ENCODE measurements at regions not wholly inside any gene's neighbourhood (a gene's known extent, or its start where the extent isn't known, plus 50 kb on each side); places are given as distances from the start of the nearest gene placed in this dataset.

GRCh38 chr12:91897025-91897515 lies 248.6 kb downstream of the BTG1 start:
- Mint-ChIP-seq H3K27ac (no peak overlapping the region), H3K27me3 (peaks cover 12% of the 10 kb centered on the region), H3K4me1 (peaks cover 2% of the 10 kb centered on the region), H3K4me3 (no peak overlapping the region), H3K9me3 (ENCODE audit: insufficient read depth) (no peaks in the 10 kb centered on the region)
- WGBS (ENCODE audit: insufficient coverage), result 98% methylated on average over 3 of the region's 5 CpGs
- no peaks in the 10 kb centered on the region for H3K36me3 ChIP-seq (replicated peaks in 1 of 2; ENCODE audit: control extremely low read depth in 1 of 2, control insufficient read depth in 1 of 2, extremely low read depth in 1 of 2, insufficient read depth in 2 of 2, low read length in 1 of 2)
- ChIA-PET CTCF (interaction anchor here (0.7 kb wide), 1 partner anchor 85 kb away, joined by 3 read pairs; no protein-coding TSS in a partner anchor), POLR2A (no interaction called here)
- H4K20me1 ChIP-seq (ENCODE audit: control insufficient read depth, insufficient read depth, low read length, poor library complexity, severe bottlenecking), result no peaks in the 10 kb centered on the region
- H3K27me3 ChIP-seq (replicated peaks in 1 of 4; ENCODE audit: control extremely low read depth in 1 of 4, control insufficient read depth in 3 of 4, insufficient read depth in 4 of 4, low read length in 3 of 4), result peaks cover 0 to 5% (median under 1%) of the 10 kb centered on the region in 4 experiments
- no peak overlapping the region for H3K27ac ChIP-seq (ENCODE audit: low read length in 2 of 2)
- H3K4me3 ChIP-seq (ENCODE audit: control extremely low read depth in 1 of 5, extremely low read depth in 1 of 5, insufficient read depth in 1 of 5, low read depth in 2 of 5, low read length in 4 of 5), result no peak overlapping the region
- H2AFZ ChIP-seq (ENCODE audit: insufficient read depth, low read depth, low read length, poor library complexity, severe bottlenecking), result no peak overlapping the region
- TF ChIP-seq CTCF (IDR thresholded peaks at IDR 0.05) (no peak), EZH2 (IDR thresholded peaks at IDR 0.05; ENCODE audit: borderline replicate concordance, insufficient read depth, low read depth, low read length, poor library complexity, severe bottlenecking) (no peak)
- H3K9ac ChIP-seq (ENCODE audit: low read length), result no peak overlapping the region
- H3K4me1 ChIP-seq (ENCODE audit: control insufficient read depth in 2 of 2, insufficient read depth in 2 of 2, low read length in 2 of 2), result no peaks in the 10 kb centered on the region
- ATAC-seq (ENCODE audit: low read depth) (no peak), DNase-seq (no peak)
- H3K9me3 ChIP-seq (ENCODE audit: control extremely low read depth in 1 of 3, control insufficient read depth in 2 of 3, insufficient read depth in 1 of 3, low read length in 2 of 3), result no peaks in the 10 kb centered on the region
- H3K4me2 ChIP-seq (replicated peaks; ENCODE audit: low read depth, low read length, poor library complexity, severe bottlenecking), result no peak overlapping the region
- H3K79me2 ChIP-seq (ENCODE audit: control insufficient read depth, insufficient read depth, low read length), result no peaks in the 10 kb centered on the region
- intact Hi-C loops (cut with micrococcal nuclease), result no loop called here

- no peaks in the 10 kb centered on the region for H3K4me1 Mint-ChIP-seq
- H3K9ac ChIP-seq (ENCODE audit: low read length), result no peak overlapping the region
- H3K9me3 Mint-ChIP-seq (ENCODE audit: insufficient read depth), result no peaks in the 10 kb centered on the region
- TF ChIP-seq EZH2 (IDR thresholded peaks at IDR 0.05; ENCODE audit: borderline replicate concordance, insufficient read depth, low read depth, low read length, poor library complexity, severe bottlenecking), result no peak
- TF ChIP-seq CTCF (IDR thresholded peaks at IDR 0.05), result no peak
- peaks cover 0 to 5% (median 2%) of the 10 kb centered on the region in 4 experiments for H3K27me3 ChIP-seq (replicated peaks in 1 of 4; ENCODE audit: control extremely low read depth in 1 of 4, control insufficient read depth in 3 of 4, insufficient read depth in 4 of 4, low read length in 3 of 4)
- no peaks in the 10 kb centered on the region for H3K36me3 ChIP-seq (replicated peaks in 1 of 2; ENCODE audit: control extremely low read depth in 1 of 2, control insufficient read depth in 1 of 2, extremely low read depth in 1 of 2, insufficient read depth in 2 of 2, low read length in 1 of 2)
- no peak overlapping the region for H3K4me3 ChIP-seq (ENCODE audit: control extremely low read depth in 1 of 5, extremely low read depth in 1 of 5, insufficient read depth in 1 of 5, low read depth in 2 of 5, low read length in 4 of 5)
- no peaks in the 10 kb centered on the region for H4K20me1 ChIP-seq (ENCODE audit: control insufficient read depth, insufficient read depth, low read length, poor library complexity, severe bottlenecking)
- ChIA-PET CTCF (interaction anchor here (0.7 kb wide), 1 partner anchor 85 kb away, joined by 3 read pairs; no protein-coding TSS in a partner anchor), POLR2A (interaction anchor here (0.6 kb wide), 1 partner anchor 252 kb away, joined by 4 read pairs; no protein-coding TSS in a partner anchor)
- intact Hi-C loops (cut with micrococcal nuclease), result no loop called here
- H3K27me3 Mint-ChIP-seq, result peaks cover 12% of the 10 kb centered on the region
- no peak overlapping the region for H3K27ac Mint-ChIP-seq
- 94% methylated on average over 4 of the region's 5 CpGs for WGBS (ENCODE audit: insufficient coverage)
- H3K4me3 Mint-ChIP-seq, result no peak overlapping the region
- no peak overlapping the region for H2AFZ ChIP-seq (ENCODE audit: insufficient read depth, low read depth, low read length, poor library complexity, severe bottlenecking)
- DNase-seq, result no peak
- H3K9me3 ChIP-seq (ENCODE audit: control extremely low read depth in 1 of 3, control insufficient read depth in 2 of 3, insufficient read depth in 1 of 3, low read length in 2 of 3), result no peaks in the 10 kb centered on the region
- no peaks in the 10 kb centered on the region for H3K79me2 ChIP-seq (ENCODE audit: control insufficient read depth, insufficient read depth, low read length)
- no peak for ATAC-seq (ENCODE audit: low read depth)
- H3K4me1 ChIP-seq (ENCODE audit: control insufficient read depth in 2 of 2, insufficient read depth in 2 of 2, low read length in 2 of 2), result no peaks in the 10 kb centered on the region
- no peak overlapping the region for H3K4me2 ChIP-seq (replicated peaks; ENCODE audit: low read depth, low read length, poor library complexity, severe bottlenecking)
- no peak overlapping the region for H3K27ac ChIP-seq (ENCODE audit: low read length in 2 of 2)
These were observed 249.2 kb downstream of the BTG1 start for GRCh38 chr12:91896286-91897024.
